ENCODE measurements at regions not wholly inside any gene's neighbourhood (a gene's known extent, or its start where the extent isn't known, plus 50 kb on each side); places are given as distances from the start of the nearest gene placed in this dataset.

- no peak for FAIRE-seq
- Histone ChIP-seq H3K9ac (replicated peaks; ENCODE audit: extremely low read depth, insufficient read depth, low read length) (no peak overlapping the region), H4K20me1 (replicated peaks; ENCODE audit: control insufficient read depth, extremely low read depth, insufficient read depth, low read length) (no peaks in the 10 kb centered on the region), H3K36me3 (ENCODE audit: control insufficient read depth in 2 of 2, extremely low read depth in 1 of 2, insufficient read depth in 2 of 2, low read length in 2 of 2) (no peaks in the 10 kb centered on the region), H3K27me3 (ENCODE audit: control insufficient read depth in 2 of 2, insufficient read depth in 2 of 2, low read length in 2 of 2) (no peaks in the 10 kb centered on the region), H3K4me3 (replicated peaks in 1 of 3; ENCODE audit: insufficient read depth in 1 of 3, low read depth in 1 of 3, low read length in 3 of 3) (no peak overlapping the region), H3K4me1 (ENCODE audit: control insufficient read depth, extremely low read depth, insufficient read depth, low read length) (no peaks in the 10 kb centered on the region), H3K27ac (ENCODE audit: insufficient read depth, low read depth, low read length) (no peak overlapping the region), H3K79me2 (ENCODE audit: control insufficient read depth, insufficient read depth, low read length) (no peaks in the 10 kb centered on the region), H3K9me3 (replicated peaks; ENCODE audit: control insufficient read depth, insufficient read depth, low read length) (no peaks in the 10 kb centered on the region), H3K4me2 (ENCODE audit: insufficient read depth, low read length) (no peak overlapping the region), H2AFZ (ENCODE audit: low read depth, low read length) (no peak overlapping the region), H3K9me1 (replicated peaks; ENCODE audit: control insufficient read depth, extremely low read depth, insufficient read depth, low read length) (no peaks in the 10 kb centered on the region)
- DNase-seq (ENCODE audit: low read depth, low spot score): no peak
- intact Hi-C loops (cut with micrococcal nuclease) (no loop called here), dilution Hi-C loops (cut with MboI; ENCODE audit: extremely low pct_ligation_motif_present, low sequenced_read_pairs) (no loop called here)
- no peak for TF ChIP-seq CTCF (IDR thresholded peaks at IDR 0.05; ENCODE audit: extremely low read depth in 1 of 2, insufficient read depth in 1 of 2, low read depth in 1 of 2, low read length in 2 of 2)
- BruUV-seq (replicated peaks): no TSS peak
- POLR2A ChIA-PET: no interaction called here
- CTCF ChIA-PET: interaction anchor here (1.7 to 4.5 kb wide), 2 partner anchors 12 to 538 kb away, joined by 7 to 23 read pairs; no protein-coding TSS in a partner anchor
Observed at GRCh38 chr9:79140751-79141150, 431.0 kb upstream of the TLE4 start.

- Histone ChIP-seq H4K20me1 (replicated peaks; ENCODE audit: control insufficient read depth, extremely low read depth, insufficient read depth, low read length) (no peaks in the 10 kb centered on the region), H3K9me3 (replicated peaks; ENCODE audit: control insufficient read depth, insufficient read depth, low read length) (no peaks in the 10 kb centered on the region), H2AFZ (ENCODE audit: low read depth, low read length) (no peak overlapping the region), H3K4me1 (ENCODE audit: control insufficient read depth, extremely low read depth, insufficient read depth, low read length) (no peaks in the 10 kb centered on the region), H3K4me3 (replicated peaks in 1 of 3; ENCODE audit: insufficient read depth in 1 of 3, low read depth in 1 of 3, low read length in 3 of 3) (no peak overlapping the region), H3K27ac (ENCODE audit: insufficient read depth, low read depth, low read length) (no peak overlapping the region), H3K79me2 (ENCODE audit: control insufficient read depth, insufficient read depth, low read length) (no peaks in the 10 kb centered on the region), H3K4me2 (ENCODE audit: insufficient read depth, low read length) (no peak overlapping the region), H3K9me1 (replicated peaks; ENCODE audit: control insufficient read depth, extremely low read depth, insufficient read depth, low read length) (no peaks in the 10 kb centered on the region), H3K9ac (replicated peaks; ENCODE audit: extremely low read depth, insufficient read depth, low read length) (no peak overlapping the region), H3K36me3 (ENCODE audit: control insufficient read depth in 2 of 2, extremely low read depth in 1 of 2, insufficient read depth in 2 of 2, low read length in 2 of 2) (no peaks in the 10 kb centered on the region), H3K27me3 (ENCODE audit: control insufficient read depth in 2 of 2, insufficient read depth in 2 of 2, low read length in 2 of 2) (no peaks in the 10 kb centered on the region)
- FAIRE-seq (no peak), DNase-seq (ENCODE audit: low read depth, low spot score) (no peak)
- TF ChIP-seq EZH2 (IDR thresholded peaks at IDR 0.05; ENCODE audit: borderline replicate concordance, low read depth, low read length, severe bottlenecking) (no peak), POLR2A (IDR thresholded peaks at IDR 0.05; ENCODE audit: low read depth, low read length) (no peak), FOS (IDR thresholded peaks at IDR 0.05; ENCODE audit: borderline replicate concordance, insufficient read depth, low read length) (no peak), JUN (IDR thresholded peaks at IDR 0.05; ENCODE audit: borderline replicate concordance, insufficient read depth, insufficient read length, low read depth) (no peak), MAX (IDR thresholded peaks at IDR 0.05; ENCODE audit: insufficient read depth, insufficient read length) (no peak), GATA2 (IDR thresholded peaks at IDR 0.05; ENCODE audit: insufficient read depth, insufficient read length, low read depth, low read length) (no peak), CTCF (IDR thresholded peaks at IDR 0.05; ENCODE audit: extremely low read depth in 1 of 2, insufficient read depth in 1 of 2, low read depth in 1 of 2, low read length in 2 of 2) (no peak), POLR2AphosphoS5 (IDR thresholded peaks at IDR 0.05; ENCODE audit: insufficient read depth, low read depth, low read length) (no peak), MYC (IDR thresholded peaks at IDR 0.05; ENCODE audit: low read depth, low read length) (no peak)
- dilution Hi-C loops (cut with MboI; ENCODE audit: extremely low pct_ligation_motif_present, low sequenced_read_pairs) (no loop called here), intact Hi-C loops (cut with micrococcal nuclease) (no loop called here)
- POLR2A ChIA-PET: no interaction called here
- BruUV-seq (replicated peaks): no TSS peak
- CTCF ChIA-PET: interaction anchor here (2.5 kb wide), 1 partner anchor 12 kb away, joined by 6 read pairs; no protein-coding TSS in a partner anchor
Observed at GRCh38 chr9:79143211-79143610, 428.6 kb upstream of the TLE4 start.
